ENCODE measurements at regions not wholly inside any gene's neighbourhood (a gene's known extent, or its start where the extent isn't known, plus 50 kb on each side); places are given as distances from the start of the nearest gene placed in this dataset.

DNA sequence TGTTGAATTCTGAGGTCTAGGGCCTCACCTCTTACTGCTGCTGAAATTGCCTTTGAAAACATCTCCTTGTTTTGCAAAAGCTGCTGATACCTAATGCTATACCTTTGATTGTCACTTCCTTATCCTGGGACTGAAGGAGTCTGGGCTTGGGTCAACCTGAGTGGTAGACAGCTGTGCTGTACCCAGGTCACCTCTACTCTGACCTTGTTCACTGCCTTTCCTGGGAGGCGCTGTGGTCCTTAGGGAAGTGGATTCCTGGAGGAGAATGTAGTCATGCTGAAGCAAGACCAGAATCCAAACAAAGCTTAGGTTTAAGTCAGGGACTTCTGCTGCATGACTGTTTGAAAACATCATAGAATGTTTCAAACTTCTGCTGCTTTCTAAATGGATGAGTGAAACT lies 191.4 kb downstream of the SNAPC1 start:
- TF ChIP-seq, protein P1, sequence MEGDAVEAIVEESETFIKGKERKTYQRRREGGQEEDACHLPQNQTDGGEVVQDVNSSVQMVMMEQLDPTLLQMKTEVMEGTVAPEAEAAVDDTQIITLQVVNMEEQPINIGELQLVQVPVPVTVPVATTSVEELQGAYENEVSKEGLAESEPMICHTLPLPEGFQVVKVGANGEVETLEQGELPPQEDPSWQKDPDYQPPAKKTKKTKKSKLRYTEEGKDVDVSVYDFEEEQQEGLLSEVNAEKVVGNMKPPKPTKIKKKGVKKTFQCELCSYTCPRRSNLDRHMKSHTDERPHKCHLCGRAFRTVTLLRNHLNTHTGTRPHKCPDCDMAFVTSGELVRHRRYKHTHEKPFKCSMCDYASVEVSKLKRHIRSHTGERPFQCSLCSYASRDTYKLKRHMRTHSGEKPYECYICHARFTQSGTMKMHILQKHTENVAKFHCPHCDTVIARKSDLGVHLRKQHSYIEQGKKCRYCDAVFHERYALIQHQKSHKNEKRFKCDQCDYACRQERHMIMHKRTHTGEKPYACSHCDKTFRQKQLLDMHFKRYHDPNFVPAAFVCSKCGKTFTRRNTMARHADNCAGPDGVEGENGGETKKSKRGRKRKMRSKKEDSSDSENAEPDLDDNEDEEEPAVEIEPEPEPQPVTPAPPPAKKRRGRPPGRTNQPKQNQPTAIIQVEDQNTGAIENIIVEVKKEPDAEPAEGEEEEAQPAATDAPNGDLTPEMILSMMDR (IDR thresholded peaks at IDR 0.05 in 2 of 3, conservative IDR thresholded peaks at IDR 0.05 in 1 of 3; ENCODE audit: insufficient read depth in 2 of 3, low read depth in 1 of 3, low read length in 3 of 3), result no peak
- no peak for TF ChIP-seq YBX1 (IDR thresholded peaks at IDR 0.05)
- TF ChIP-seq CBFB (CRISPR knock-in tag; IDR thresholded peaks at IDR 0.05), result no peak
- TF ChIP-seq, protein P2, sequence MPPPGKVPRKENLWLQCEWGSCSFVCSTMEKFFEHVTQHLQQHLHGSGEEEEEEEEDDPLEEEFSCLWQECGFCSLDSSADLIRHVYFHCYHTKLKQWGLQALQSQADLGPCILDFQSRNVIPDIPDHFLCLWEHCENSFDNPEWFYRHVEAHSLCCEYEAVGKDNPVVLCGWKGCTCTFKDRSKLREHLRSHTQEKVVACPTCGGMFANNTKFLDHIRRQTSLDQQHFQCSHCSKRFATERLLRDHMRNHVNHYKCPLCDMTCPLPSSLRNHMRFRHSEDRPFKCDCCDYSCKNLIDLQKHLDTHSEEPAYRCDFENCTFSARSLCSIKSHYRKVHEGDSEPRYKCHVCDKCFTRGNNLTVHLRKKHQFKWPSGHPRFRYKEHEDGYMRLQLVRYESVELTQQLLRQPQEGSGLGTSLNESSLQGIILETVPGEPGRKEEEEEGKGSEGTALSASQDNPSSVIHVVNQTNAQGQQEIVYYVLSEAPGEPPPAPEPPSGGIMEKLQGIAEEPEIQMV (tag; conservative IDR thresholded peaks at IDR 0.05; ENCODE audit: low read depth), result no peak
